ENCODE measurements at regions not wholly inside any gene's neighbourhood (a gene's known extent, or its start where the extent isn't known, plus 50 kb on each side); places are given as distances from the start of the nearest gene placed in this dataset.

DNA sequence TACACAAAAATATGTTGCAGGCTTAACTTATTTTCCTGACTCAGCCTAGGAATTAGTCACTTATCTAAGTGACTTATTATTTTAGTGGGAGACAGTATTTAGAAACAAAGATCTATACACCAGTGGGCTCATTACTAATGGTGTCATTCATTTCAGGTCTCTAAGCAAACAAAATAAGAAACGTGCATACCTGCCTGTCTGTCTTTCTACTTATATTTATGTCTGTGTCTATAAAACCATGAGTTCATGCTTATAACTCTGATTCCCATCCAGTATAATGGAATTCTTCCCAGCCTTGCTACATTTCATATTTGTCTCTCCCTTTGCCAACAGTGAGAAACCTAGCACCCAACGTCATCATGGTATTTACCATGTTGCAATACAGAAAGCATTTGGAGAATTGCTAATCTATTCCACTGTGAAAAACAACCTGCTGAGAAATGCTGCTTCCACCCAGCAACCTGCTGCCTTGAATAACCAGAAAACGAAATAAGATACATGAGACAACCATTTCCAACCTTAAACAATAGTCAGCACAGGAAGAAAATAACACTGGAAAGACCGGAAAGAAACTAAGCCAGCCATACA is 501.0 kb downstream of the GLRX3 start:
- DNase-seq (ENCODE audit: low read depth in 4 of 4, low spot score in 2 of 4) = no peak

DNA sequence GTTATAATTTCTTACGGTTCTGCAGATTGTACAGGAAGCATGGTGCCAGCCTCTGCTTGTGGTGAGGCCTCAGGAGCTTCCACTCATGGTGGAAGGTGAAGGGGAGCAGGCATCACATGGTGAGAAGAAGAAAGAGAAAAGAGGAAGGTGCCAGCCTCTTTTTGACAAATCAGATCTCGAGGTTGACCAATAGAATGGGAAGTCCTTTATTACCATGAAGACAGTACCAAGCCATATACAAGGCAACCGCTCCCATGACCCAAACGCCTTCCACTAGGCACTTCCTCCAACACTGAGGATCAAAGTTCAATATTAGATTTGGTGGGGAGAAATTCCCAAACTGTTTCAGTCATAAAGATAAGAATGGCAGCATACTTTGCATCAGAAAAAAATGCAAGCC is 502.8 kb downstream of the GLRX3 start:
- DNase-seq (ENCODE audit: low read depth in 4 of 4, low spot score in 2 of 4) = no peak

DNA sequence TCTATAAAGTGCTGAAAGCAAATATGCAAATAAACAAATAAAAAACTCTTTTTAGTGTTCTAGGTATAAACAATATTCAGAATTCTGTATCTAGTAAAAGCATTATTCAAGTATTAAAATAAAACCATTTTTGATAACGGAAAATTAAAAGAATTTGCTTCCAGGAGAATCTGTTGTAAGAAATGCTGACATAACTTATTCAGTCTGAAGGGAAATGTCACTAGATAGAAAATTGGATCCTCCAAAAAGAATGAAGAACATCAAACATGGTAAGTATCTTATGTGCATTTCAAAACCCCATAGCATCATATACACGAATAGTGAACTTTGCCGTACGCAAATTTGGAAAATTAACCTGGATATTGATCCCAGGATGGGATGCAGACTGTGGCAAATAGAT is 506.7 kb downstream of the GLRX3 start:
- no peak for DNase-seq (ENCODE audit: low read depth in 4 of 4, low spot score in 2 of 4)

DNA sequence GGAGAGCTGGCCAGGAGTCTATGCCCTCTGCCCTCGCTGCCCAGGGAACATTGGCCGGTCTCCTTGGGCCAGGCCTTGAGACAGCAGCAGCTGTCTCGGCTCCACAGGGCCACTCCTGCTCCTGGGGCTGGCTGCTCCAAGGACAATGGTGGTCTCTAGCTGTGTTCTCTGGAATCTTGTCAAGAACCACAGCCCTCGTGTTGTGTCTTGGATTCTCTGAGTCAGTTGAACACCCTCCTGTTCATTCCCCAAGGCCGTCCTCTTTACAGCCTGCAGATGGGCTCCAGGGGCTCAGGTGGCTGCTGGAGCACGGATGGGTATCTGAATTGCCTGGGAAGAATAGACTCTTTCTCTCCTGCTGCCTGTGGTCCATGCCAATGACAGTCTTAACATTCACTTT is 511.1 kb downstream of the GLRX3 start:
- no peak for DNase-seq (ENCODE audit: low read depth in 4 of 4, low spot score in 2 of 4)

DNA sequence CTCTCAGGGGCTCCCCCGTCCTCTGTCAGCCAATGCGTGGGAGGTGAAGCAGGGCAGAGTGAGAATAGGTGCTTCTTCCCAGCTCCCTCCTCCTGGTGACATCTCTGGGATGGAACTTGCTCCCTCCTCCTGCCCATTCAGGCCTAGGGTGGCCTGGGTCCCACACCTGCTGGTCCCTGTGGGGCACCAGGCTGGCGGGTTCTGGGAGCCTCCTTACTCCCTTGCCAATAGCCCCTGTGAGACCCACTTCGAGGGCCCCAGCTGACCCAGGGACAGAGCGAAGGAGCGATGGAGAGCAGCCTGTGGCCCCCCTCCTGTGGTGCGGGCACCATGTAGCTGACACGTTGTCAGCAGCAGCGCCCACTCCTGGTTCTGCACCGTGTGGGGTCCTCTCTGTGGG is 512.6 kb downstream of the GLRX3 start:
- no peak for DNase-seq (ENCODE audit: low read depth in 4 of 4, low spot score in 2 of 4)

DNA sequence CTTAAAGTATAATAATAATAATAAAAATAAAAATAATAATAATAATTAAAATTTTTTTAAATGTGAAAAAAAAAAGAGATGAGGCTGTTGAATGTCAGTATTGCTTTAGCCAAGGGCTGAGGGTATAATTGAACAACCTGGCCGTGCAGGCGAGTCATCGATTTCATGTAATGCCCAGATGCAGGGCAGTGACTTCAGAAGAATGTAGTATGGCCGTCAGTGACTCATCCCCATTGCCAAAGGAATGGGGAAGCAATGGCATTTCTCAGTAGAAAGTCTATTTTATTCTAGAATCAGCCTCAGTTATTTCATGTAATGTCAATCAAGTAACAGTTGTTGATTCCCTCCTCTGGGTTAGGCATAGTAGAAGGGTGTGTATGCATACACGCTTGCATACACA is 516.4 kb downstream of the GLRX3 start:
- no peak for DNase-seq (ENCODE audit: low read depth in 4 of 4, low spot score in 2 of 4)

DNA sequence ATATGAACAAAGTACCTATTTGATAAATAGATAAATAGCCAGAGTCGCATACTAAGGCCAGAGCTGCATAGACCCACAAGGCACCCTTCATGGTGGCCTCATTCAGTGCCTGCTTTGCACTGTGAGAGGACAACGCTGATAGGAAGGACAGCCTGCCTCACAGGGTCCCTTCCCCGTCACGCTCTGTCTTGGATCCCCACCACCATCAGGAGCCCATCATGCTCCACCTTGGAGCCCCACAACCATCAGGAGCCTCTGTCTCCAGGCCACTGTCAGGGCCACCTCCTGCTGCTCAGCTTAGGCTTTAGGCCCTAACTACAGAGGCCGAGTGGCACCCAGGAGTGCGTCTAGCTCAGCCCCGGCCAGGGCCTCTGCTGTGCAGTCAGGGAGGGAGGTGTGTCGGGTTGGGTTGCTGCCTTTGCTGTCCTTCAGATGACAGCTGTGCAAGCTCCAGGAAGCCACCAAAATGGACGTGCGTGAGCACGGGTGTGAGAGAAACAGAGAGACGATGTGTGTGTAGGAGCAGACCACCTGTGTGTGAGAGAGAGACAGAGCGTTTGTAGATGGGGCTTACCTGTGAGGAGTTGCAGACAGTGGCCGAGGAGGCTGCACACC is 516.9 kb downstream of the GLRX3 start:
- no peak for DNase-seq (ENCODE audit: low read depth in 4 of 4, low spot score in 2 of 4)

DNA sequence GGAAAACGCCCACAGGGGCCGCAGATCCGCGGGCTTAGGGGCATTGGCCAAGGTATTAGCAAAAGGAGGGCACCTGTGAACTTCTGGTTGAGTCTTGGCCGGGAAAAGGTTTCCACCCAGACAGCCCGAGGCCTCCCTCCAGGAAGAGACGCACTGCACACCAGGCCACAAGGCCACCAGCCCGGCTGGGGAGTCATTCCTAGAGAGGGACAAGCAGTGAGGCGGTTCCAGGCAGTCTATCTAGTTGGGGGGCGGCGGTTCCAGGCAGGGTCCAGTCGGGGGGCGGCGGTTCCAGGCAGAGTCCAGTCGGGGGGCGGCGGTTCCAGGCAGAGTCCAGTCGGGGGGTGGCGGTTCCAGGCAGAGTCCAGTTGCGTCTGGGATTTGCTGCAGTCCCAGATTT is 518.5 kb downstream of the GLRX3 start:
- DNase-seq (ENCODE audit: low read depth in 4 of 4, low spot score in 2 of 4) = no peak

DNA sequence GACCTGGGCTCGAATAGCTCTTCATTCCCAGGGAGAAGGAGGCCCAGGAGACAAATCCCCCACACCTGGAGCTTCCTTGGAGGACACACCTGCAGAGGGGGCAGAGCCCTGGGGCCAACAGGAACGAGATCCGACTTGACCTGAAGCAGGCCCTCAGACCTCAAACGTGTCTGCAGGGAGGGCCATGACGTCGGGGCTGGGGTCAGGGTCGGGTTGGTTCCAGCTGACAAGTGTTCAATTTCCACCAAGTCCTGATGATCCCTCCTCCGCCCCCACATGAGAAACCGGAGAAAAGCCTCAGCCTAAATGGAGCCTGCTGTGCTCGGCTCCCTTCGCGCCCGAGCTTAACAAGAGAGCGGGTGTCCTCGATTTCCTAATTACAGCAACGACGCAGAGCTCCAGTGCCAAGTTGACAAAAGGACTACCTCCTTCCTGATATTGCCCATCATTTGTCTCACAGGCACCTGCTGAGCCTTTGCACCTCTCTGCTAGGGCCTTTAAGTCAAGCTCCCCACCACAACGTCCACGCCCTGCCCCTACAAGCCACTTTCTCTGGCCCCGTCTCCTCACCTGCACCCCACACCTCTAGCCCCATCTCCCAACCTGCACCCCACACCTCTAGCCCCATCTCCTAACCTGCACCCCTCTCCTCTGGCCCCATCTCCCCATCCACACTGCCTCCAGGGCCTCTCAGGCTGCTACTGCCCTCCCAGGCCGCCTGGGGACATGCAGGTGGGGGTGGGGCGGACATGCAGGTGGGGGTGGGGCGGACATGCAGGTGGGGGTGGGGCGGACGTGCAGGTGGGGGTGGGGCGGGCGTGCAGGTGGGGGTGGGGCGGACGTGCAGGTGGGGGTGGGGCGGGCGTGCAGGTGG is 519.4 kb downstream of the GLRX3 start:
- no peak for DNase-seq (ENCODE audit: low read depth in 4 of 4, low spot score in 2 of 4)

DNA sequence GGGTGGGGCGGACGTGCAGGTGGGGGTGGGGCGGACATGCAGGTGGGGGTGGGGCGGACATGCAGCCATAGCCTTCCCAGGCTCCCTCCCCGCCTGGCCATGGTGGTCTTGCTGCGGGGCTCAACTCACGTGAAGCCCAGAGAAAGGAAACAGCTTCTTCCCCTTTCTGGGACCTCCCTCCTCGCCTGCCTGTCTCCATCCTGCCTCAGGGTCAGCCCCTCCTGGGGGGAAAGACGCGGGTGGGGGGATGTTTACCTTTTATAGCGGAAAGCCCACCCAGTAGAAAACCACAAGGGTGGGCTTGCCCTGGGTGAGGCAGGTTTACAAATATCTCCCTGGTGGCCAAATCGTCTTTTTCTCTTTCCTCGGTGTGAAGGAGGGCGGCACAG is 520.0 kb downstream of the GLRX3 start:
- no peak for DNase-seq (ENCODE audit: low read depth in 4 of 4, low spot score in 2 of 4)

DNA sequence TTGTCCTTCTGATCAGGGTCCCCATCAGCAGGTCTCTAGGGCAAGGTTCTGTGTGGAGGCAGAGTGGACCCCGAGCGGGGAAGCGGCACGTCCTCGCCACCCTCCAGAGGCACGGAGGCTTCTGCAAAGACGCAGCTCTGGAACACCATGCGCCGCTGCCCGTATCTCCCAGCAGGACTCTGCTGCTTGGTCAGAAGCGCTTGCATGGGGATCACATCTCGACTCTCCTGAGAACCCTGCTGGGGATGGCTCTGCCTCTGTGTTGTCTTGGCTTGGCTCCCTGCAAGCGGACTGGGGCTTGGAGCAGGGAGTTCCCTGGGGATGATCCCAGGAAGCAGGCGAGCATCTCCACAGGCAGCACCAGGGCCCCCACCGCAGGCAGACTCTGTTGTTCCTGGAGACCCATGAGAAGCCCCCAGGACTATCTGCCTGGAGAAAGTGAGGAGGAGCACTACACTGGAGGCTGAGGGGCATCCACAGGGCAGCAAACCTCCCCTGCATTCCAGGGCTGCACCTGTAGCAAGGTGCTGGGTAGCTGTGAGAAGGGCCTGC is 520.5 kb downstream of the GLRX3 start:
- DNase-seq (ENCODE audit: low read depth in 4 of 4, low spot score in 2 of 4) = no peak

DNA sequence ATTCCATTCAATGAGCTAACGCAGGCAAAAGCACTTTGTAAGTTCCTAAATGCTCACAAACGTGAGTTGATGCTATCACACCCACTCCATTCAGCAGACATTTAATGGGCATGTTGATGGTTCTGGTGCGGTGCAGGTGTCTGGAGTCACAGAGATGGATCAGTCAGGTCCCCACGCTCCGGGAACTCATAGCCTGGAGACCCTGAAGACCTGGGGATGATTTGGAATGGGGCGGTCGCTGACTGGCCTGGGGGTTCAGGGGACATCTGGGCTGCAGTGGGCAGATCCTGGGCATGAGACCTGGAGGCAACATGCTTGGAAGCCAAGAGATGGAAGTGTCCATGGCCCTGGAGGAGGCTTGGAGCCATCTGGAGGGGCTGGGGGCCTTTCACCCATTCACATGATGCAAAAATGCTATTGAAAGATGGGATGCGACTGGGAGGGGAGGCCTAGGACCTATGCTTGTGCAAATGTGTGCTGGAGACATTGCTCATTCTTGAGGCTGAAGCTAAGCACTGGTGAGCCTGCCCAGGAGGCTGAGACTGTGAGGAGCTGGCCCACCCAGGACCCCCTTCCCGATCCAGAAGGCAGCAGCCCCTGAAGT is 522.6 kb downstream of the GLRX3 start:
- no peak for DNase-seq (ENCODE audit: low read depth in 4 of 4, low spot score in 2 of 4)

DNA sequence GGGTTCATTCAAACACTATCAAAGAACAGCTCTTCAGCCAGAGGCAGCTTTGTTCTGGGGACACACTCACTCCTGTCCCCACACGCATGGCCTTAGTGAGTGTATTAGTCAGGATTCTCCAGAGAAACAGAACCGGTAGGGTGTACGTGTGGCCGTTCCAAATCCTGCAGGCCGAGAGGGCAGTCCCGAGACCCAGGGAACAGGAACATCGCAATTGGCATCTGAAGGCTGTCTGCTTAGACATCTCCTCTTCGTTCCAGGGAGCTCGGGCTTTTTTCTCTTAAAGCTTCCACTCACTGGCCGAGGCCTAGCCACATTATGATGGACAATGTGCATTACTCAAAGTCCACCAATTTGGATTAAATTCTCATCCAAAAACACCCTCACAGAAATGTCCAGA is 523.3 kb downstream of the GLRX3 start:
- no peak for DNase-seq (ENCODE audit: low read depth in 4 of 4, low spot score in 2 of 4)

DNA sequence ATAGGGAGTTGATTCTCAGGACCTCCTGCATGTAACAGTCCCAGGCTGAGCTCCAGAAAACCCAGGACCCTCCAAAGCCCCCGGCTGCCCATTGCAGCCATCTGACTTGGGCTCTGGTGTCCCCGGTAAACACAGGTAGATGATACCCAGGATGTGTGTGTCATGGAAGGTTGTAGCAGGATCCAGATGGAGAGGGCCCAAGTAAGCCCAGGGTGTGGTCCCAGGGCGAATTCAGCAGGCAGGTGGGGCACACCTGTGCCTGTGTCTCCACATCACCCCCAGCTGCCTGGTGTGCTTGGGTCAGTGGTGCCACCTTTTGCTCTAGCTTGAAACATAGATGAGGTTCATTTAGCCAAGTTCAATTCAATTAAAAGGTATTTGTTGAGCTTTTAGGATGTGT is 524.1 kb downstream of the GLRX3 start:
- no peak for DNase-seq (ENCODE audit: low read depth in 4 of 4, low spot score in 2 of 4)

DNA sequence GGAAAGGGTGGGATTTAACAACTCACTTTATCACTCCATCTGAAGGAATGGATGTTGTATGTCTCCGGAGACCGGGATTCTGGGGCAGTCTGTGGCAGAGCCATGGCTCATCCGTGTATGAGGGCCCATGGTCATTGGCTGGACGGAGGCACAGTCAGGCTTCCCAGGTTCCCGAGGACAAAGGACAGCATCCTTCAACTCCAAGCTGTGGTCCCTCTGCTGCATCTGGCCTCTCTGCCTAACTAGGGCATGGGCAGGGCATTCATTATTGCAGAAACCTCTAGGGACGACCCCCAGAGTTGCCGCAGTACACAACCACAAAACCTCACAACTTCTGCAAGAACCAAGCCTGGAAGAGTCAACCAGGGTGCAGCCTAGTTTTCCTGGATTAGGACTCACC is 525.2 kb downstream of the GLRX3 start:
- DNase-seq (ENCODE audit: low read depth in 4 of 4, low spot score in 2 of 4) = no peak

DNA sequence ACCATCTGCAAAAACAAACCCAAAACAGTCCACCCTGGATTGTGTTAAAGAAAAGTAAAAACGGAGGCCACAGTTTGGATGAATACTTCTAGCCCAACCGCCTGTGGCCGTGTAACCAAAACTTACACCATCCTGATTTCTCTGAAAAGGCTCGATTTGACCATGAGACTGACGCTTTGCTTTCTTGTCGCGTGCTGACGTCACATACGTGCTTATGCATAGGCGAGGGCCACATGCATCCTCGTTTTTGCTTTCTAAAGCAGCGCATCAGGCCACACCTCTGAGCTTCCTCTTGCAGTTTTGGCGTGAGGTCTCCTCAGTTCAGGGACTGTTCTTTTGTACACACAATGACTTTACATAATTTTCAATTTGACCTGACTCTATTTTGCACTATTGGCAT is 526.6 kb downstream of the GLRX3 start:
- DNase-seq (ENCODE audit: low read depth in 4 of 4, low spot score in 2 of 4) = no peak

DNA sequence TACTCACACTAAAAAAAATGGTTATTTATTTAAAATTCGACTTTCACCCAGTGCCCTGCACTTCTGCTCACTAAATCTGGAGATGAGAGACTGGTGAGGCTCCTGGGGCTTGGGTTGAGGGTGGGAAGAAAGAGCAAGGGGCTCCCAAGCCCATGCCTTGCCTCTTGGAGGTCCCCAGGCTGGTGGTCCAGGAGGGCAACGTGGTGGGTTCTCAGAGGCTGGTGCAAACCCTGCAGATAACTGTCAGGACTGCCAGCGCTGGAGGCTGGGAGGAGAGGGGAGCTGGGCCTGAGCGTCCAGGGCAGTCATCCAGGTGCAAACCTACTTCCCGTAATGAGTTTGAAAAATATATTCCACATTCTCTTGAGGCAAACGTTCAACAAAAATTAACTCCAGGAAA is 528.3 kb downstream of the GLRX3 start:
- DNase-seq (ENCODE audit: low read depth in 4 of 4, low spot score in 2 of 4) = no peak

DNA sequence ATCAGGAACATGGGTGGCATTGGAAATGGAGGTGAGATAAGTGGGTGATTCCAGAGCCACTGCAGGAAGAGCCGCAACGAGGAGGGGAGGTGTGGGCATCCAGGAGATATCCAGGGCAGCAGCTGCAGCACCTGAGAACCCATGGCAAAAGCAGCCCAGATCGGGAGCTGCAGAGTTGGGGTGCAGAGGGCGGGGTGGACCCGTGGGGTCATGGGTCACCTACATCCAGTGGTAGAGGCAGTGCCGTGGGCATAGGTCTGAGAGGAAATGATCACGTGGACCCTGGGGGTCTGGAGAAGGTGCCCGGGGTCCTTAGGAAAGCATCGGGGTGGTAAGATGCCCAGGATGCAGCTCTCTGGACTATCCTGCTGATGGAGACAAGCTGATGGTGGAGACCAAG is 530.0 kb downstream of the GLRX3 start:
- DNase-seq (ENCODE audit: low read depth in 4 of 4, low spot score in 2 of 4) = no peak

DNA sequence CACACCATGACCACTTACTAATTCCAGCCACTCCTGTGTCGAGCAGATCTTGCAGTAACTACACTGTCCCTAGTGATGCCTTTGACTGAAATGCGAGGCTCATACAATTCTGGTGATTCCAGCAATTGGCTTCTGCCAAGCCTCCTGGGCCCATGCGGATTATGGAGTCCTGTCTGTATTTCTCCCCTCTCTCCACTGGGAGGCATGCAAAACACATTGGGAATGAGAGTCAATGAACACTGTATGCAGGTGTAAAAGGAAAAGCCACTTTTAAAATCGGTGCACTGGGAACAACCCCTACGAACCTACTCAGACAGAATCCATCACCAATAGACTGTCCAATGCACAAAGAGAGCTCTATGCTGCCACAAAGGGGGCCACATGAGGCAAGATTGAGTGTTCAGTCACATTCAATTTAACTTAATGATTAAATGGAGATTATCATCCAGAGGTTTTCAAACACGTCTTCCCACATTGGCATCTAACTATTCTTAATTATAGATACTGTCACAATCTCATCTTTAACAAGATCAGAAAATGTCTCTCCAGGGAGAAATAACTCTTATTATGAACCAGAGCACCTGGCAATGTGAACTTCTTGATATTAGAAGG is 550.6 kb downstream of the GLRX3 start:
- DNase-seq (ENCODE audit: low read depth in 4 of 4, low spot score in 2 of 4) = peak; percentile 10 to 32 (median 20)

DNA sequence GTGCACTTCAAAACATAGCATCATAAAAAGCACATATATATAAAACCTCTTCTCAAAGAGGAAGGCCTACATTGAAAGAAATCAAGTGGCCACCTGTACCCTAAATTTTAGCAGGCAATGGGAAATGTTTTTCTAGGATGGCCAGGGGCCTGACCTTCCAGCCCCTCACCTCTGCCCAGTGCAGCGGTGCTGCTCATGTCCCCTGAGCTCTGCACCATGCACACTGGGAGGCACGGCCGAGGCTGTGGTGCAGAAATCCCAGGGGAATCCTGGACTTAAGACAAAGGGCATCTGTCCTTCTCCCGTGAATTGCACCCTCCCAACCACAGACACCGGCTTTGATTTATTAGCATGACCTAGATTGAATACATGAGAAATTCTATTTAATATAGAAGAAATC is 551.4 kb downstream of the GLRX3 start:
- no peak for DNase-seq (ENCODE audit: low read depth in 4 of 4, low spot score in 2 of 4)

Measured in left renal cortex interstitium (tissue), 4 donors.